GM06990 (cell line): ENCODE measurements at regions not wholly inside any gene's neighbourhood (a gene's known extent, or its start where the extent isn't known, plus 50 kb on each side); places are given as distances from the start of the nearest gene placed in this dataset.
"Not testable (repeated sequence)": the region's sequence is repeated elsewhere in the genome, so short reads cannot be mapped to it uniquely, and the experiment has no call there.

Source experiments
- DNase-seq: peaks from one replicate; pipeline ENCODE4 v3.0.0-alpha.2; 2011; ENCODE audit not compliant: insufficient read length; ENCODE audit errors: extremely low read depth
- H3K27me3 ChIP-seq: replicated peaks from 2 replicates; pipeline ENCODE4 v1.6.0; 2011; ENCODE audit warnings: low read length; ENCODE audit not compliant: control insufficient read depth, insufficient read depth
- H3K36me3 ChIP-seq: 2 replicates; pipeline ENCODE4 v1.5.1; 2011; ENCODE audit warnings: low read length; ENCODE audit not compliant: control insufficient read depth, insufficient read depth
- H3K4me3 ChIP-seq: replicated peaks from 2 replicates; pipeline ENCODE4 v1.5.1; 2011; ENCODE audit warnings: low read depth, mild to moderate bottlenecking, control low read depth, low read length
- CTCF ChIP-seq: IDR thresholded peaks from 2 replicates; pipeline ENCODE4 v1.5.1; 2011; ENCODE audit warnings: low read length, control low read depth, mild to moderate bottlenecking, inconsistent platforms; ENCODE audit not compliant: insufficient read depth, poor library complexity, severe bottlenecking

GRCh38 chr6:87753131-87753685 is 51.2 kb upstream of the AKIRIN2 start:
- no peaks in the 10 kb centered on the region for H3K36me3 ChIP-seq
- no peak for DNase-seq

DNA sequence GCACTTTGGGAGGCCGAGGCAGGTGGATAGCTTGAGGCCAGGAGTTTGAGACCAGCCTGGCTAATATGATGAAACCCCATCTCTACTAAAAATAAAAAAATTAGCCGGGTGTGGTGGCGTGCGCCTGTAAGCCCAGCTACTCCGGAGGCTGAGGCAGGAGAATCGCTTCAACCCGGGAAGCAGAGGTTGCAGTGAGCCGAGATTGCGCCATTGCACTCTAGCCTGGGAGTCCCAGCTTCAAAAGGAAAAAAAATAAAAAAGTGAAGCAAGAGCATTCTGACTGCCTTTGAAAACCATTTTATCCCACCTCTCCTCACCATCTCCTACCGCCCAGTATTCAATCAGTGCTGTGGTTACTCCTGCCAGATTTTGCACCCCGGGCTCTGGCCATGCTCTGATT is 50.5 kb upstream of the AKIRIN2 start:
- DNase-seq, H3K4me3 ChIP-seq, H3K27me3 ChIP-seq, H3K36me3 ChIP-seq: not testable (repeated sequence)

More at GRCh38 chr6:87753131-87753685, 51.2 kb upstream of the AKIRIN2 start:
- TF ChIP-seq CTCF = no peak
- Histone ChIP-seq H3K4me3 (no peak overlapping the region), H3K27me3 (no peaks in the 10 kb centered on the region)
